CD4-positive, alpha-beta T cell (primary cell): ENCODE measurements at regions not wholly inside any gene's neighbourhood (a gene's known extent, or its start where the extent isn't known, plus 50 kb on each side); places are given as distances from the start of the nearest gene placed in this dataset.
"Not testable (repeated sequence)": the region's sequence is repeated elsewhere in the genome, so short reads cannot be mapped to it uniquely, and the experiment has no call there.

Experiments
- ATAC-seq: fragments of 200-7000 bp; cut with Tn5 transposase; one replicate; pipeline ENCODE4 v1.10.0; 2022; ENCODE audit warnings: mild to moderate bottlenecking; ENCODE audit not compliant: poor library complexity
- CTCF ChIA-PET: fragments of 350-600 bp; sonication (Branson Sonifier 250); formaldehyde crosslinking; loops from one replicate; lab custom pipeline; 2021; ENCODE audit warnings: antibody characterized with exemption, inconsistent platforms; lab: Charles Lee
- POLR2A ChIA-PET: fragments of 350-600 bp; sonication (Branson Sonifier 250); formaldehyde crosslinking; loops from one replicate; lab custom pipeline; 2021; ENCODE audit warnings: antibody characterized with exemption, inconsistent platforms; lab: Charles Lee
- DNase-seq, 14 experiments: peaks; one replicate each; pipeline ENCODE4 v3.0.0-alpha.2; 2013 to 2020; ENCODE audit warnings: mixed read lengths in 2 of 14
- H3K27ac ChIP-seq, 2 donors: one replicate each; pipeline versions ENCODE4 v1.5.1 to v1.7.0; 2013; ENCODE audit warnings: low read length in 2 of 2, low read depth in 1 of 2, mild to moderate bottlenecking in 1 of 2
- H3K27me3 ChIP-seq, 2 experiments: 1 replicate in 1 of 2; 2 replicates in 1 of 2; pipeline versions ENCODE4 v1.6.1 to v1.7.0; 2013; ENCODE audit warnings: low read length in 2 of 2, control low read depth in 1 of 2, mild to moderate bottlenecking in 1 of 2, moderate library complexity in 1 of 2; ENCODE audit not compliant: insufficient read depth in 2 of 2, control insufficient read depth in 1 of 2
- H3K36me3 ChIP-seq: one replicate; pipeline ENCODE4 v1.6.1; 2013; ENCODE audit warnings: low read length, control low read depth; ENCODE audit not compliant: insufficient read depth
- H3K4me1 ChIP-seq: one replicate; pipeline ENCODE4 v1.6.1; 2013; ENCODE audit warnings: low read length, control low read depth; ENCODE audit not compliant: insufficient read depth
- H3K4me3 ChIP-seq: one replicate; pipeline ENCODE4 v1.5.1; 2013; ENCODE audit warnings: mild to moderate bottlenecking, low read length, moderate library complexity
- H3K9me3 ChIP-seq, 2 experiments: 1 replicate in 1 of 2; 2 replicates in 1 of 2; pipeline versions ENCODE4 v1.6.1 to v1.7.0; 2013; ENCODE audit warnings: low read length in 2 of 2, mild to moderate bottlenecking in 2 of 2, control low read depth in 1 of 2, moderate library complexity in 1 of 2; ENCODE audit not compliant: control insufficient read depth in 1 of 2, insufficient read depth in 1 of 2
- H3K27ac Mint-ChIP-seq: one replicate; pipeline ENCODE4 v1.8.0; 2020; ENCODE audit warnings: mixed read lengths
- H3K27me3 Mint-ChIP-seq: one replicate; pipeline ENCODE4 v1.8.0; 2021; ENCODE audit warnings: mixed read lengths
- H3K36me3 Mint-ChIP-seq: one replicate; pipeline ENCODE4 v1.8.0; 2021; ENCODE audit warnings: low read depth, mixed read lengths
- H3K4me1 Mint-ChIP-seq: one replicate; pipeline ENCODE4 v1.8.0; 2021; ENCODE audit warnings: low read depth, mixed read lengths
- H3K4me3 Mint-ChIP-seq: one replicate; pipeline ENCODE4 v1.8.0; 2020; ENCODE audit warnings: mild to moderate bottlenecking, mixed read lengths
- H3K9me3 Mint-ChIP-seq: one replicate; pipeline ENCODE4 v1.8.0; 2020; ENCODE audit warnings: mixed read lengths
- CTCF ChIP-seq: fragments of 200-600 bp; IDR thresholded peaks from one replicate; pipeline ENCODE4 v1.8.0; 2022; ENCODE audit warnings: antibody characterized with exemption, mild to moderate bottlenecking
- intact Hi-C, 2 experiments: fragments of 100-400 bp; cut with DNase I in 1 of 2; cut with micrococcal nuclease in 1 of 2; formaldehyde crosslinking; loops; one replicate each; pipeline versions ENCODE4 v1.15.1 to v1.9.0; 2023 to 2025; cut with DNase I, micrococcal nuclease

- H3K4me3 Mint-ChIP-seq = no peak overlapping the region
- Histone ChIP-seq H3K4me1 (peaks cover 2% of the 10 kb centered on the region), H3K36me3 (no peaks in the 10 kb centered on the region), H3K4me3 (no peak overlapping the region), H3K9me3 (no peaks in the 10 kb centered on the region), H3K27me3 (no peaks in the 10 kb centered on the region), H3K27ac (no peak overlapping the region)
- H3K4me1 Mint-ChIP-seq = peaks cover 20% of the 10 kb centered on the region
- ChIA-PET CTCF (no interaction called here), POLR2A (no interaction called here)
- intact Hi-C loops = no loop called here
- ATAC-seq (no peak), DNase-seq (no peak)
- H3K9me3 Mint-ChIP-seq = no peaks in the 10 kb centered on the region
- H3K36me3 Mint-ChIP-seq = no peaks in the 10 kb centered on the region
- H3K27ac Mint-ChIP-seq = no peak overlapping the region
- no peaks in the 10 kb centered on the region for H3K27me3 Mint-ChIP-seq
- TF ChIP-seq CTCF = no peak
These were observed 137.9 kb downstream of the VSIG4 start for GRCh38 chrX:65902011-65902410.

- Histone ChIP-seq H3K4me1 (peaks cover 2% of the 10 kb centered on the region), H3K27me3 (no peaks in the 10 kb centered on the region), H3K36me3 (no peaks in the 10 kb centered on the region), H3K9me3 (no peaks in the 10 kb centered on the region), H3K27ac (no peak overlapping the region), H3K4me3 (no peak overlapping the region)
- H3K27me3 Mint-ChIP-seq = no peaks in the 10 kb centered on the region
- H3K9me3 Mint-ChIP-seq = no peaks in the 10 kb centered on the region
- DNase-seq (no peak), ATAC-seq (no peak)
- H3K4me1 Mint-ChIP-seq = peaks cover 20% of the 10 kb centered on the region
- no peak overlapping the region for H3K4me3 Mint-ChIP-seq
- intact Hi-C loops = no loop called here
- ChIA-PET POLR2A (no interaction called here), CTCF (no interaction called here)
- no peaks in the 10 kb centered on the region for H3K36me3 Mint-ChIP-seq
- no peak for TF ChIP-seq CTCF
- H3K27ac Mint-ChIP-seq = peak overlapping the region; percentile 22
These were observed 138.7 kb downstream of the VSIG4 start for GRCh38 chrX:65900850-65901844.

GRCh38 chrX:65894133-65894532, 145.7 kb downstream of the VSIG4 start:
- H3K4me3 Mint-ChIP-seq = no peak overlapping the region

GRCh38 chrX:65891817-65892216, 148.1 kb downstream of the VSIG4 start:
- H3K27me3 ChIP-seq, CTCF ChIA-PET, H3K27me3 Mint-ChIP-seq, H3K4me3 ChIP-seq, H3K4me3 Mint-ChIP-seq, H3K36me3 Mint-ChIP-seq, H3K4me1 Mint-ChIP-seq, H3K9me3 Mint-ChIP-seq, H3K36me3 ChIP-seq, POLR2A ChIA-PET, H3K27ac ChIP-seq, H3K27ac Mint-ChIP-seq, ATAC-seq, intact Hi-C loops, H3K4me1 ChIP-seq, H3K9me3 ChIP-seq: not testable (repeated sequence)
- DNase-seq = peak in 1 of 14 experiments; percentile 17

More at GRCh38 chrX:65894133-65894532, 145.7 kb downstream of the VSIG4 start:
- H3K27ac ChIP-seq = no peak overlapping the region
- no peaks in the 10 kb centered on the region for H3K36me3 ChIP-seq
- POLR2A ChIA-PET = no interaction called here
- DNase-seq (peak in 6 of 14 experiments; percentile 1 to 59 (median 12)), ATAC-seq (no peak)
- H3K9me3 ChIP-seq = no peaks in the 10 kb centered on the region
- CTCF ChIA-PET = no interaction called here
- Mint-ChIP-seq H3K36me3 (no peaks in the 10 kb centered on the region), H3K27me3 (no peaks in the 10 kb centered on the region), H3K9me3 (no peaks in the 10 kb centered on the region), H3K4me1 (peaks cover 9% of the 10 kb centered on the region), H3K27ac (no peak overlapping the region)
- TF ChIP-seq CTCF = no peak
- H3K4me3 ChIP-seq = no peak overlapping the region
- intact Hi-C loops = no loop called here
- H3K27me3 ChIP-seq = no peaks in the 10 kb centered on the region
- peaks cover 5% of the 10 kb centered on the region for H3K4me1 ChIP-seq

- ATAC-seq, H3K4me3 ChIP-seq, DNase-seq, intact Hi-C loops, H3K27me3 Mint-ChIP-seq, H3K9me3 ChIP-seq, H3K9me3 Mint-ChIP-seq, H3K36me3 Mint-ChIP-seq, H3K36me3 ChIP-seq, H3K4me3 Mint-ChIP-seq, H3K27me3 ChIP-seq, H3K27ac ChIP-seq, H3K4me1 ChIP-seq, H3K27ac Mint-ChIP-seq, CTCF ChIA-PET, POLR2A ChIA-PET: not testable (repeated sequence)
- peaks cover 23% of the 10 kb centered on the region for H3K4me1 Mint-ChIP-seq
These were observed 151.7 kb downstream of the VSIG4 start for GRCh38 chrX:65888150-65888549.
